GM18867 (cell line): ENCODE measurements at regions not wholly inside any gene's neighbourhood (a gene's known extent, or its start where the extent isn't known, plus 50 kb on each side); places are given as distances from the start of the nearest gene placed in this dataset.
A peak's percentile ranks its signal among the peaks of the same experiment; 100 is the strongest.
"Not testable (repeated sequence)": the region's sequence is repeated elsewhere in the genome, so short reads cannot be mapped to it uniquely, and the experiment has no call there.

ENCODE experiments used
- ATAC-seq: cut with Tn5 transposase; IDR thresholded peaks from one replicate; pipeline ENCODE4 v1.9.1; 2021; ENCODE audit warnings: mild to moderate bottlenecking, moderate library complexity; ENCODE audit not compliant: unreplicated experiment

GRCh38 chr4:1589098-1589497, 95.0 kb downstream of the FAM53A start:
- ATAC-seq: no peak

DNA sequence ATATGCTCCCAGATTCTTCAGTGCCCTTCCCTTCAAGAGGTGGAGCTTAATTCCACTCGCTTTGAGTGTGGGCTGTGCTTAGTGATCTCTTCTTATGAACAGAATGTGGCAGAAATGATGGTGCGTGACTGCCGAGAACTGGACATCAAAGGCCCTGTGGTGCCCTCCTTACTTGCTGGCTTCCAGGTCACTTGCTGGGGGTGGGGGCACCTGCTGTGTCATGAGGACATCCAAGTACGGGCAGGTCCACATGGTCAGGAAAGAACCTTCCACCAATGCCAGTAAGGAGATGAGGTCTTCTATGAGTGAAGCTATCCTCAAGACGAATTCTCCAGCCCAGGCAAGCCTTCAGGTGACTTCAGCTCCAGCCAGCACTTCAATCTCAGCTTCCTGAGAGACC, 95.8 kb downstream of the FAM53A start:
- ATAC-seq: no peak

DNA sequence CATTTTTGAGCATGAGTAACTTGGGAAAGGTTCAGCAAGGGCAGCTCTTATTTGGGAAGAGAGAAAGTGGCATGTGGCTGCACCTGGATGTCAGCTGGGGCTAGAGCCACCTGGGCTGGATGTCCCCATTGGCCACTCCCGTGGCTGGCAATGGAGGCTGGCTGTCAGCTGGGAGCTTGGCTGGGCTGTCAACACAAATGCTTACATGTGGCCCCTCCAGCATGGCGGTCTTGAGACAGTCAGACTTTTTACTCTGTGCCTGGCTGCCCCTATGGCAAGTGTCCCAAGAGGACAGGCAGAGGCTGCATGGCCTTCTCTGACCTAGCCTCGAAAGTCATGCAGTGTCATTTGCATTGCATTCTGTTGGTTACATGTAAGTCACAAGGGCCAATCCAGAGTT, 99.6 kb downstream of the FAM53A start:
- no peak for ATAC-seq

GRCh38 chr4:1583859-1584258, 100.3 kb downstream of the FAM53A start:
- no peak for ATAC-seq

- no peak for ATAC-seq
Measured at GRCh38 chr4:1583051-1583785, 100.9 kb downstream of the FAM53A start.

GRCh38 chr4:1582227-1582626, 101.9 kb downstream of the FAM53A start:
- ATAC-seq: no peak

- peak; percentile 73 for ATAC-seq
Measured at GRCh38 chr4:1581164-1581894, 102.8 kb downstream of the FAM53A start.

GRCh38 chr4:1580692-1581012, 103.5 kb downstream of the FAM53A start:
- ATAC-seq: not testable (repeated sequence)

- peak; percentile 64 for ATAC-seq
Measured at GRCh38 chr4:1579901-1580691, 104.0 kb downstream of the FAM53A start.

DNA sequence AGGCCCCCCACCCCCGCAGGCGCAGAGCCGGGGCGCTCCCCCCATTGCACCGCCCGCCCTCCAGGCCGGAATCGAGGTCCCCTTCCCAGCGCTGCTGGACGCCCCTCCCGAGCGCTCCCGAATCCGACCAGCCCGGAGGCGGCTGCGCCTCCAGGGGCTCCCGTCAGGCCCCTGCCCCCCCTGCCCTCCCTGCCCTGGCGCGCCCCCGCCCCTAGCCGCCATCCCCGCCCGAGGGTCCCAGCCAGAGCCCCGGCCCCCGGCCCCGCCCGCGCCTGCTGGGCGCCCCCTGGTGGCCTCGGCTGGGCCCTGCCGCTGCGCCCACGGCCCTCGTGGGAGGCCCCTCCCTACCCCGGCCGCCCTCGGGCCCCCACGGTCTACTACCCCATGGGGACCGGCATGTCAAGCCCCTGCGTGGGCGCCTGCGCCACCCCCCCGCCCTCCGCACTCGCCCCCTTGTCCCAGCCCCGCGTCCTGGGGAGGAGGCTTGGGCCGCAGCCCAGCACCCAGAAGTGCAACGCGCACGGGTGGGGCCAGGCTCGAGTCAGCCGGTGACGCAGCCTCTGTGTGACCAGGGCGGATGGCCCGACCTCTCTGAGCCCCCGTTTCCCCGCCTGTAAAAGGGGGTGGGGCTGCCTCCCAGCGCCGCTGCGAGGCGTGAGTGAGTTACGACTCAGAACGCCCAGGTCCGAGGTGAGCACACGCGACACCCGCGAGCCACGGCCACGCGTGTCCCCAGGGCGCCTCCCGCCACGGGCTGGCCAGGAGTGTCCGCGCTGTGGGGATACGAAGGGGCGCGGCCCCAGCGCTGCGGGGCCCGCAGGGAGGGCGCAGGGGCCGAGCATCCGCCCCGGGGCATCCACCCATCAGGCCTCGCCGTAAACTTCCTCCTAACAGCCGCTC, 104.9 kb downstream of the FAM53A start:
- ATAC-seq: peak; percentile 28

DNA sequence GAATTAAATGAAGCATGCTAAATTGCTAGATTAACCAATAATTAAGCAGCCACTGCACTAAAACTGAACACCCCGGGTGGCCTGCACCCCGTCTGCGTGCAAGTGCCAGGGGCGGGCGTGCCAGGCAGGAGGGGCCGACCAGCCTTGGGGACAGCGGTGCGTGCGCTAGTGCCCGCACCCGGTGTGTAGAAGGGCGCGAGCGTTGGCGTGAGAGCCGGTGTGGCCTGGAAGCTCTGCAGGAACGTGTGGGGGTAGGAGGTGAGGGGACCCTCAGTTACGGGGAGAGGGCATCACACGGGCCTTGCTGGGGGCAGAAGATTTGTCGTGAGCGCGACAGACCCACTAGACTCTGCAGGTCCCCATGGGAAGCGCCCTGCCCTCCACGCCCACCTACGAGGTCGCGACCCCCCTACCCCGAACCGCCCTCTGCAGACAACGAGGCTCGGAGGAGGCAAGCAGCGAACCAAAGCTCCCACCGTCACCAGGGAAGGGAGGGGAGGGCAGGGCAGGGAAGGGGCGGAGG, 105.8 kb downstream of the FAM53A start:
- ATAC-seq: no peak

DNA sequence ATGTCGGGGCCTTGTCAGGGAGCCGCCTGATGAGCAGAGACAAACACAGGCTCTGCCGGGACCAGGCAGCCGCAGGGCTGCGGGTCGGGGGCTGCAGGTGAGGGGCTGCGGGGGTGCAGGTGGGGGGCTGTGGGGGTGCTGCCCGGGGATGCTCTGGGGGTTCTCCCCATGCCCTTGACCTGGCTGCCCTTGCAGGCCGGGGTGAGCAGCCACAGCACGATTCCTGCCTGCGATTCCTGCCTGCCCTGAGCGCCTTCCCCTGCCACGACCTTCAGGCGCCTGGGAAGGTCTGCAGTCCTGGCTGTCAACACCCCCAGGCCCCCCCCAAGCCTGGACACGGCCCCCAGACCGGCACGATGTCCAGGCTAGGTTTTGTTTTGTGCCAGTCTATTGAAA, 106.3 kb downstream of the FAM53A start:
- no peak for ATAC-seq

- no peak for ATAC-seq
Measured at GRCh38 chr4:1576961-1577821, 106.9 kb downstream of the FAM53A start.

DNA sequence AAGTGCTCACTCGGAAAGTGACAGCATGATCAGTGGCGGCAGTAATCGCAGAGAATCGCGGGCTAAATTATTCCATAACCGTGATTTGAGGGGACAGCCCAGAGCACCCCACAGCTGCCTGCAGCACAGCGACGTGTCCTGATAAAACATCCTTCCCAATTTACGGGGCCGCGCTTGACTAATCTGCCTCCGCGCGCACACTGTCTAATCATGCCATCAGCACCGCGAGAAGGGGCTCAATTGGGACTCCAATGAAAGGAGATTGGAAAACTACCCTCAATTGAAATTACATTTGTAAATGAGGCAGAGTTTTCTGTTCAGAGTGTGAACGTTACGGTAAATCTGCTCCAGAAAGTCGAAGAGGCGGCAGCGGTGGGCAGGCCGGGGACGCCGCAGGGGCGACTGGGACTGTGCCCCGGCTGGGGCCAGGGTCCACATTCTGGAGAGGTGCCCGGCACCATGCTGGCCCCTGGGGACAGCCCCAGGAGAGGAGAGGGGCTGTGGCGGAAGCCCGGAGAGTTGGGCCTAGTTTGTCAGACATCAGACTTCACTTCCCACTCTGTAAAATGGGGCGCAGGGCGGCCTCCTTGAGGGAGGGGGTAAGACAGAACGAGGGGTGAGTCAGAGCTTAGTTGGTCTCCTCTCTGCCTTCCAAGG, 107.7 kb downstream of the FAM53A start:
- ATAC-seq: no peak

- no peak for ATAC-seq
Measured at GRCh38 chr4:1575418-1576303, 108.5 kb downstream of the FAM53A start.

GRCh38 chr4:1574601-1575417, 109.3 kb downstream of the FAM53A start:
- no peak for ATAC-seq

DNA sequence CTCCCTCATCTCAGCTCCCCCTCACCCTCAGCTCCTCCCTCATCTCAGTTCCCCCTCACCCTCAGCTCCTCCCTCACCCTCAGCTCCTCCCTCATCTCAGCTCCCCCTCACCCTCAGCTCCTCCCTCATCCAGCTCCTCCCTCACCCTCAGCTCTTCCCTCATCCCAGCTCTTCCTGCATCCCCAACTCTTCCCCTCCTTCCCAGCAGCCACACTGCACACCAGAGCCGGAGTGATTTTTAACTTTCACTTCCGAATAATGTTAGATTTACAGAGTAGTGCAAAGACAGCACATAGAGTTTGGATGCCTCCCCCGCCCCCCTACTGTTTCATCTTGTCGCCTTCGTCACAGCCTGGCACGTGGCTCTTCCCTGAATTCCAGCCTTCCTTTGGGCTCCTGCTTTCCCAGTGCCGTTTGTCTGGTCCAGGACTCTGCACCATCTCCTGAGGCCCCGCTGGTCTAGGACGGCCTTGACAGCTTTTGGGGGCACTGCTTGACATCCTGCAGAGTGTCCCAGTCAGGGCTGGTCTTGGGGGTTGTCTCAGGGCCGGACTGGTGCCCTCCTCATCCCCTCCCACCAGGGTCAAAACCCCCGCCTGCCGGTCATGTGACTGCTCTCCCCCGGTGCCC, 110.2 kb downstream of the FAM53A start:
- ATAC-seq: no peak
